ENCODE measurements at regions not wholly inside any gene's neighbourhood (a gene's known extent, or its start where the extent isn't known, plus 50 kb on each side); places are given as distances from the start of the nearest gene placed in this dataset.
"Not testable (repeated sequence)": the region's sequence is repeated elsewhere in the genome, so short reads cannot be mapped to it uniquely, and the experiment has no call there.

- DNase-seq (ENCODE audit: low spot score), result peak; percentile 57
Observed at GRCh38 chr6:93183531-93183972, 235.8 kb downstream of the EPHA7 start.

- peak; percentile 25 for DNase-seq (ENCODE audit: low spot score)
Observed at GRCh38 chr6:93182938-93183479, 236.3 kb downstream of the EPHA7 start.

- DNase-seq (ENCODE audit: low spot score), result no peak
Observed at GRCh38 chr6:93177918-93178317, 241.4 kb downstream of the EPHA7 start.

GRCh38 chr6:93177438-93177837 is 241.9 kb downstream of the EPHA7 start:
- no peak for DNase-seq (ENCODE audit: low spot score)

GRCh38 chr6:93176070-93176469 is 243.3 kb downstream of the EPHA7 start:
- no peak for DNase-seq (ENCODE audit: low spot score)

GRCh38 chr6:93173573-93173972 is 245.8 kb downstream of the EPHA7 start:
- not testable (repeated sequence) for DNase-seq (ENCODE audit: low spot score)

- no peak for DNase-seq (ENCODE audit: low spot score)
Observed at GRCh38 chr6:93165850-93166430, 253.4 kb downstream of the EPHA7 start.

GRCh38 chr6:93164781-93165180 is 254.6 kb downstream of the EPHA7 start:
- no peak for DNase-seq (ENCODE audit: low spot score)

GRCh38 chr6:93163146-93163545 is 256.2 kb downstream of the EPHA7 start:
- DNase-seq (ENCODE audit: low spot score), result no peak

GRCh38 chr6:93139408-93140081 is 279.8 kb downstream of the EPHA7 start:
- DNase-seq (ENCODE audit: low spot score), result no peak

GRCh38 chr6:93136111-93136510 is 283.2 kb downstream of the EPHA7 start:
- DNase-seq (ENCODE audit: low spot score), result no peak

GRCh38 chr6:93124006-93124632 is 295.2 kb downstream of the EPHA7 start:
- DNase-seq (ENCODE audit: low spot score), result no peak

GRCh38 chr6:93123585-93123984 is 295.8 kb downstream of the EPHA7 start:
- no peak for DNase-seq (ENCODE audit: low spot score)

GRCh38 chr6:93120154-93120742 is 299.1 kb downstream of the EPHA7 start:
- no peak for DNase-seq (ENCODE audit: low spot score)

GRCh38 chr6:93105907-93106306 is 313.5 kb downstream of the EPHA7 start:
- no peak for DNase-seq (ENCODE audit: low spot score)

GRCh38 chr6:93105017-93105416 is 314.3 kb downstream of the EPHA7 start:
- DNase-seq (ENCODE audit: low spot score), result peak; percentile 72

GRCh38 chr6:93104195-93104817 is 315.1 kb downstream of the EPHA7 start:
- DNase-seq (ENCODE audit: low spot score), result peak; percentile 28

- DNase-seq (ENCODE audit: low spot score), result peak; percentile 85
Observed at GRCh38 chr6:93088621-93089501, 330.5 kb downstream of the EPHA7 start.

- no peak for DNase-seq (ENCODE audit: low spot score)
Observed at GRCh38 chr6:93087606-93088005, 331.8 kb downstream of the EPHA7 start.

GRCh38 chr6:93086351-93086750 is 333.0 kb downstream of the EPHA7 start:
- no peak for DNase-seq (ENCODE audit: low spot score)
